Sigmoid colon (tissue), 6 donors: ENCODE measurements at regions not wholly inside any gene's neighbourhood (a gene's known extent, or its start where the extent isn't known, plus 50 kb on each side); places are given as distances from the start of the nearest gene placed in this dataset.
"Not testable (repeated sequence)": the region's sequence is repeated elsewhere in the genome, so short reads cannot be mapped to it uniquely, and the experiment has no call there.

Experiments used
- DNase-seq: peaks from one replicate; pipeline ENCODE4 v3.0.0-alpha.2; 2019
- H3K27ac ChIP-seq, 4 donors: fragments of 200-600 bp; sonication (generic); one replicate each; pipeline ENCODE4 v1.5.1; 2016 to 2019; ENCODE audit warnings: mild to moderate bottlenecking in 1 of 4
- H3K27me3 ChIP-seq, 3 donors: fragments of 200-600 bp; sonication (generic); one replicate each; pipeline ENCODE4 v1.5.1; 2019; ENCODE audit warnings: mild to moderate bottlenecking in 1 of 3
- H3K36me3 ChIP-seq, 4 donors: fragments of 200-600 bp; sonication (generic); one replicate each; pipeline ENCODE4 v1.5.1; 2016 to 2019
- H3K4me1 ChIP-seq, 4 donors: fragments of 200-600 bp; sonication (generic); one replicate each; pipeline ENCODE4 v1.5.1; 2017 to 2019
- H3K4me3 ChIP-seq, 4 donors: fragments of 200-600 bp; sonication (generic); one replicate each; pipeline ENCODE4 v1.5.1; 2017 to 2019; ENCODE audit warnings: mild to moderate bottlenecking in 2 of 4, moderate library complexity in 1 of 4
- H3K9me3 ChIP-seq, 4 donors: fragments of 200-600 bp in 3 of 4; sonication (generic) in 3 of 4; one replicate each; pipeline versions ENCODE4 v1.5.1 to v1.6.1; 2013 to 2019
- CTCF ChIP-seq, 4 experiments: fragments of 450-650 bp in 3 of 4; fragments of 200-600 bp in 1 of 4; IDR thresholded peaks; one replicate each; pipeline ENCODE4 v1.5.1; 2016 to 2019; ENCODE audit warnings: antibody characterized with exemption in 4 of 4, mild to moderate bottlenecking in 3 of 4, moderate library complexity in 2 of 4
- EP300 ChIP-seq, 4 donors: sonication (generic); formaldehyde crosslinking; IDR thresholded peaks; one replicate each; pipeline ENCODE4 v1.6.1; 2017; ENCODE audit warnings: antibody characterized with exemption in 4 of 4
- POLR2A ChIP-seq, 2 donors: fragments of 450-650 bp; IDR thresholded peaks; one replicate each; pipeline ENCODE4 v1.6.1; 2016; ENCODE audit warnings: antibody characterized with exemption in 2 of 2, mild to moderate bottlenecking in 2 of 2, moderate library complexity in 2 of 2
- POLR2AphosphoS5 ChIP-seq, 4 donors: sonication (generic); formaldehyde crosslinking; IDR thresholded peaks; one replicate each; pipeline ENCODE4 v1.6.1; 2017; ENCODE audit warnings: antibody characterized with exemption in 4 of 4
- WGBS, 2 donors: extraction: QIAGEN DNeasy Blood & Tissue Kit; methylation state at CpG; one replicate each; pipeline ENCODE4 v1.1.7; 2013; 5-methylcytosine and 5-hydroxymethylcytosine counted together
- intact Hi-C: fragments of 100-400 bp; cut with DNase I; formaldehyde crosslinking; loops from one replicate; pipeline ENCODE4 v1.15.1; 2023
- donor health status: healthy with polysubstance abuse.
- donor health status: healthy.

GRCh38 chr5:163105456-163105855, 331.9 kb upstream of the CCNG1 start:
- TF ChIP-seq POLR2AphosphoS5 (IDR thresholded peaks at IDR 0.05) (no peak), CTCF (IDR thresholded peaks at IDR 0.05) (no peak), EP300 (IDR thresholded peaks at IDR 0.05) (no peak), POLR2A (IDR thresholded peaks at IDR 0.05) (no peak)
- Histone ChIP-seq H3K27ac (no peak overlapping the region), H3K9me3 (peaks cover 0 to 4% (median 0%) of the 10 kb centered on the region in 4 donors), H3K27me3 (no peaks in the 10 kb centered on the region), H3K36me3 (no peaks in the 10 kb centered on the region), H3K4me3 (no peak overlapping the region), H3K4me1 (no peaks in the 10 kb centered on the region)
- 60 to 73% methylated on average over 2 of the region's 2 CpGs for WGBS, 2 donors
- DNase-seq: no peak
- intact Hi-C loops: no loop called here

GRCh38 chr5:163106098-163106497, 331.3 kb upstream of the CCNG1 start:
- Histone ChIP-seq H3K36me3 (no peaks in the 10 kb centered on the region), H3K9me3 (peaks cover 0 to 4% (median 0%) of the 10 kb centered on the region in 4 donors), H3K4me3 (no peak overlapping the region), H3K4me1 (no peaks in the 10 kb centered on the region), H3K27me3 (no peaks in the 10 kb centered on the region), H3K27ac (no peak overlapping the region)
- intact Hi-C loops: no loop called here
- TF ChIP-seq CTCF (IDR thresholded peaks at IDR 0.05) (no peak), EP300 (IDR thresholded peaks at IDR 0.05) (no peak), POLR2AphosphoS5 (IDR thresholded peaks at IDR 0.05) (no peak), POLR2A (IDR thresholded peaks at IDR 0.05) (no peak)
- no peak for DNase-seq
- WGBS, 2 donors: 70 to 76% methylated on average over 1 of the region's 1 CpG

GRCh38 chr5:163108351-163108750, 329.0 kb upstream of the CCNG1 start:
- no peaks in the 10 kb centered on the region for H3K36me3 ChIP-seq
- H3K27ac ChIP-seq: no peak overlapping the region
- H3K4me1 ChIP-seq: no peaks in the 10 kb centered on the region
- WGBS, 2 donors: 90 to 93% methylated on average over 1 of the region's 1 CpG
- no peak overlapping the region for H3K4me3 ChIP-seq
- TF ChIP-seq EP300 (IDR thresholded peaks at IDR 0.05): no peak
- no peak for TF ChIP-seq CTCF (IDR thresholded peaks at IDR 0.05)
- no peak for TF ChIP-seq POLR2AphosphoS5 (IDR thresholded peaks at IDR 0.05)
- TF ChIP-seq POLR2A (IDR thresholded peaks at IDR 0.05): no peak
- H3K9me3 ChIP-seq: peaks cover 0 to 4% (median 0%) of the 10 kb centered on the region in 4 donors
- intact Hi-C loops: no loop called here
- H3K27me3 ChIP-seq: no peaks in the 10 kb centered on the region
- DNase-seq: no peak

- DNase-seq: no peak
- WGBS, 2 donors: 56 to 70% methylated on average over 4 of the region's 4 CpGs
Observed at GRCh38 chr5:163115011-163115410, 322.4 kb upstream of the CCNG1 start.

DNA sequence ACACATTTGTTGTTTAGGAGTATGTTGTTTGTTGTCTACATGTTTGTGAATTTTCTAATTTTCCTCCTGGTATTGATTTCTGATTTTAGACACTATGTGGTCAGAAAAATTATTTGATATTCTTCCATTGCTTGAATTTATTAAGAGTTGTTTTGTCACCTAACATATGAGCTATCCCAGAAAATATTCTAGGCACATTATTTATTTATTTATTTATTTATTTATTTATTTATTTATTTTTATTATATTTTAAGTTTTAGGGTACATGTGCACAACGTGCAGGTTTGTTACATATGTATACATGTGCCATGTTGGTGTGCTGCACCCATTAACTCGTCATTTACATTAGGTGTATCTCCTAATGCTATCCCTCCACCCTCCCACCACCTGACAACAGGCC, 320.8 kb upstream of the CCNG1 start:
- DNase-seq, intact Hi-C loops, H3K36me3 ChIP-seq, H3K4me1 ChIP-seq, H3K27ac ChIP-seq, H3K4me3 ChIP-seq, H3K9me3 ChIP-seq, H3K27me3 ChIP-seq: not testable (repeated sequence)
- WGBS, 2 donors: 83 to 89% methylated on average over 2 of the region's 2 CpGs

More at GRCh38 chr5:163115011-163115410, 322.4 kb upstream of the CCNG1 start:
- no peak overlapping the region for H3K4me3 ChIP-seq
- H3K4me1 ChIP-seq: no peaks in the 10 kb centered on the region
- no peaks in the 10 kb centered on the region for H3K36me3 ChIP-seq
- H3K27me3 ChIP-seq: no peaks in the 10 kb centered on the region
- no peak overlapping the region for H3K27ac ChIP-seq
- H3K9me3 ChIP-seq: no peaks in the 10 kb centered on the region
- TF ChIP-seq EP300 (IDR thresholded peaks at IDR 0.05) (no peak), POLR2A (IDR thresholded peaks at IDR 0.05) (no peak)
- intact Hi-C loops: no loop called here

GRCh38 chr5:163134061-163134460, 303.3 kb upstream of the CCNG1 start:
- Histone ChIP-seq H3K27ac (no peak overlapping the region), H3K9me3 (no peaks in the 10 kb centered on the region), H3K27me3 (no peaks in the 10 kb centered on the region), H3K4me1 (no peaks in the 10 kb centered on the region), H3K36me3 (no peaks in the 10 kb centered on the region), H3K4me3 (no peak overlapping the region)
- TF ChIP-seq POLR2A (IDR thresholded peaks at IDR 0.05) (no peak), POLR2AphosphoS5 (IDR thresholded peaks at IDR 0.05) (no peak), EP300 (IDR thresholded peaks at IDR 0.05) (no peak), CTCF (IDR thresholded peaks at IDR 0.05) (no peak)
- no peak for DNase-seq
- intact Hi-C loops: no loop called here
